ENCODE measurements at regions not wholly inside any gene's neighbourhood (a gene's known extent, or its start where the extent isn't known, plus 50 kb on each side); places are given as distances from the start of the nearest gene placed in this dataset.

GRCh38 chrX:42025861-42026260 is 102.5 kb upstream of the CASK start:
- H3K4me2 ChIP-seq (ENCODE audit: unreplicated experiment): no peak overlapping the region
- WGBS, 2 experiments (ENCODE audit: low coverage in 1 of 2, low lambda C conversion rate in 2 of 2, missing lambda C conversion rate in 2 of 2): 50 to 55% methylated on average over 2 of the region's 2 CpGs
- no peak overlapping the region for H2AFZ ChIP-seq
- no peak for TF ChIP-seq EZH2phosphoT487 (IDR thresholded peaks at IDR 0.05; ENCODE audit: insufficient read depth, low read depth)
- TF ChIP-seq EZH2 (IDR thresholded peaks at IDR 0.05; ENCODE audit: insufficient read depth, poor library complexity, severe bottlenecking): no peak
- H3F3A ChIP-seq (ENCODE audit: insufficient read depth): no peaks in the 10 kb centered on the region
- no peak overlapping the region for H3K27ac ChIP-seq
- H3K9ac ChIP-seq: no peak overlapping the region
- H3K9me2 ChIP-seq (ENCODE audit: insufficient read depth): no peaks in the 10 kb centered on the region
- in situ Hi-C loops (cut with MboI): no loop called here
- no peaks in the 10 kb centered on the region for H3K79me2 ChIP-seq (ENCODE audit: insufficient read depth)
- no peaks in the 10 kb centered on the region for H4K20me1 ChIP-seq (ENCODE audit: insufficient read depth)
- no peak for DNase-seq
- H3K4me3 ChIP-seq: no peak overlapping the region
- H3K4me1 ChIP-seq (ENCODE audit: insufficient read depth): no peaks in the 10 kb centered on the region
- no peaks in the 10 kb centered on the region for H3K36me3 ChIP-seq (ENCODE audit: low read depth)
- H3K27me3 ChIP-seq (replicated peaks; ENCODE audit: insufficient read depth): no peaks in the 10 kb centered on the region
- H3K9me3 ChIP-seq (ENCODE audit: low read depth): no peaks in the 10 kb centered on the region

- no peak overlapping the region for H3K27ac ChIP-seq
- no peak overlapping the region for H3K9ac ChIP-seq
- TF ChIP-seq EZH2 (IDR thresholded peaks at IDR 0.05; ENCODE audit: insufficient read depth, poor library complexity, severe bottlenecking) (no peak), EZH2phosphoT487 (IDR thresholded peaks at IDR 0.05; ENCODE audit: insufficient read depth, low read depth) (no peak)
- H3K9me2 ChIP-seq (ENCODE audit: insufficient read depth): no peaks in the 10 kb centered on the region
- in situ Hi-C loops (cut with MboI): no loop called here
- H3K36me3 ChIP-seq (ENCODE audit: low read depth): no peaks in the 10 kb centered on the region
- H3F3A ChIP-seq (ENCODE audit: insufficient read depth): no peaks in the 10 kb centered on the region
- no peak overlapping the region for H3K4me2 ChIP-seq (ENCODE audit: unreplicated experiment)
- H3K4me3 ChIP-seq: no peak overlapping the region
- no peaks in the 10 kb centered on the region for H3K4me1 ChIP-seq (ENCODE audit: insufficient read depth)
- no peaks in the 10 kb centered on the region for H3K27me3 ChIP-seq (replicated peaks; ENCODE audit: insufficient read depth)
- H3K79me2 ChIP-seq (ENCODE audit: insufficient read depth): no peaks in the 10 kb centered on the region
- WGBS, 2 experiments (ENCODE audit: low coverage in 1 of 2, low lambda C conversion rate in 2 of 2, missing lambda C conversion rate in 2 of 2): 55 to 88% methylated on average over 1 of the region's 1 CpG
- no peaks in the 10 kb centered on the region for H4K20me1 ChIP-seq (ENCODE audit: insufficient read depth)
- no peak for DNase-seq
- H3K9me3 ChIP-seq (ENCODE audit: low read depth): no peaks in the 10 kb centered on the region
- H2AFZ ChIP-seq: no peak overlapping the region
Measured at GRCh38 chrX:42023122-42023521, 99.8 kb upstream of the CASK start.

- TF ChIP-seq EZH2 (IDR thresholded peaks at IDR 0.05; ENCODE audit: insufficient read depth, poor library complexity, severe bottlenecking): no peak
- TF ChIP-seq EZH2phosphoT487 (IDR thresholded peaks at IDR 0.05; ENCODE audit: insufficient read depth, low read depth): no peak
- Histone ChIP-seq H3K4me3 (no peak overlapping the region), H3F3A (ENCODE audit: insufficient read depth) (no peaks in the 10 kb centered on the region), H3K9ac (no peak overlapping the region), H3K36me3 (ENCODE audit: low read depth) (no peaks in the 10 kb centered on the region), H3K9me3 (ENCODE audit: low read depth) (no peaks in the 10 kb centered on the region), H4K20me1 (ENCODE audit: insufficient read depth) (no peaks in the 10 kb centered on the region), H2AFZ (no peak overlapping the region), H3K4me1 (ENCODE audit: insufficient read depth) (no peaks in the 10 kb centered on the region), H3K79me2 (ENCODE audit: insufficient read depth) (no peaks in the 10 kb centered on the region), H3K4me2 (ENCODE audit: unreplicated experiment) (no peak overlapping the region), H3K27ac (no peak overlapping the region), H3K9me2 (ENCODE audit: insufficient read depth) (no peaks in the 10 kb centered on the region), H3K27me3 (replicated peaks; ENCODE audit: insufficient read depth) (no peaks in the 10 kb centered on the region)
- in situ Hi-C loops (cut with MboI): no loop called here
- no peak for DNase-seq
Measured at GRCh38 chrX:42022158-42022557, 98.8 kb upstream of the CASK start.

GRCh38 chrX:42021058-42021457 is 97.7 kb upstream of the CASK start:
- no peaks in the 10 kb centered on the region for H4K20me1 ChIP-seq (ENCODE audit: insufficient read depth)
- H3K27me3 ChIP-seq (replicated peaks; ENCODE audit: insufficient read depth): no peaks in the 10 kb centered on the region
- no peak overlapping the region for H3K9ac ChIP-seq
- H3K9me2 ChIP-seq (ENCODE audit: insufficient read depth): no peaks in the 10 kb centered on the region
- no peaks in the 10 kb centered on the region for H3K9me3 ChIP-seq (ENCODE audit: low read depth)
- no peak overlapping the region for H3K27ac ChIP-seq
- in situ Hi-C loops (cut with MboI): no loop called here
- no peak for TF ChIP-seq EZH2 (IDR thresholded peaks at IDR 0.05; ENCODE audit: insufficient read depth, poor library complexity, severe bottlenecking)
- TF ChIP-seq EZH2phosphoT487 (IDR thresholded peaks at IDR 0.05; ENCODE audit: insufficient read depth, low read depth): no peak
- H3K4me3 ChIP-seq: no peak overlapping the region
- no peaks in the 10 kb centered on the region for H3K36me3 ChIP-seq (ENCODE audit: low read depth)
- no peak overlapping the region for H2AFZ ChIP-seq
- no peak for DNase-seq
- no peaks in the 10 kb centered on the region for H3K79me2 ChIP-seq (ENCODE audit: insufficient read depth)
- no peaks in the 10 kb centered on the region for H3K4me1 ChIP-seq (ENCODE audit: insufficient read depth)
- no peak overlapping the region for H3K4me2 ChIP-seq (ENCODE audit: unreplicated experiment)
- H3F3A ChIP-seq (ENCODE audit: insufficient read depth): no peaks in the 10 kb centered on the region

GRCh38 chrX:42020225-42020624 is 96.9 kb upstream of the CASK start:
- Histone ChIP-seq H3K9me3 (ENCODE audit: low read depth) (no peaks in the 10 kb centered on the region), H3K27me3 (replicated peaks; ENCODE audit: insufficient read depth) (no peaks in the 10 kb centered on the region), H3K4me1 (ENCODE audit: insufficient read depth) (no peaks in the 10 kb centered on the region), H3K4me2 (ENCODE audit: unreplicated experiment) (no peak overlapping the region), H3K9ac (no peak overlapping the region), H3K36me3 (ENCODE audit: low read depth) (no peaks in the 10 kb centered on the region), H3K27ac (no peak overlapping the region), H4K20me1 (ENCODE audit: insufficient read depth) (no peaks in the 10 kb centered on the region), H2AFZ (no peak overlapping the region), H3K4me3 (no peak overlapping the region), H3K9me2 (ENCODE audit: insufficient read depth) (no peaks in the 10 kb centered on the region), H3K79me2 (ENCODE audit: insufficient read depth) (no peaks in the 10 kb centered on the region), H3F3A (ENCODE audit: insufficient read depth) (no peaks in the 10 kb centered on the region)
- no peak for TF ChIP-seq EZH2phosphoT487 (IDR thresholded peaks at IDR 0.05; ENCODE audit: insufficient read depth, low read depth)
- no peak for TF ChIP-seq EZH2 (IDR thresholded peaks at IDR 0.05; ENCODE audit: insufficient read depth, poor library complexity, severe bottlenecking)
- DNase-seq: no peak
- 38 to 43% methylated on average over 2 of the region's 2 CpGs for WGBS, 2 experiments (ENCODE audit: low coverage in 1 of 2, low lambda C conversion rate in 2 of 2, missing lambda C conversion rate in 2 of 2)
- in situ Hi-C loops (cut with MboI): no loop called here

Data from GM23248 (cell line).